Upper lobe of right lung (tissue), 1 donor: ENCODE measurements at regions not wholly inside any gene's neighbourhood (a gene's known extent, or its start where the extent isn't known, plus 50 kb on each side); places are given as distances from the start of the nearest gene placed in this dataset.

Experiments used
- ATAC-seq: fragments of 200-7000 bp; cut with Tn5 transposase; one replicate; pipeline ENCODE4 v1.9.1; 2020; ENCODE audit warnings: mild to moderate bottlenecking, moderate library complexity
- DNase-seq: peaks from one replicate; pipeline ENCODE4 v3.0.0-alpha.2; 2020
- H3K27ac ChIP-seq: fragments of 200-600 bp; one replicate; pipeline ENCODE4 v1.8.0; 2022
- H3K27me3 ChIP-seq: fragments of 200-600 bp; one replicate; pipeline ENCODE4 v1.8.0; 2022; ENCODE audit warnings: mild to moderate bottlenecking
- H3K36me3 ChIP-seq: fragments of 200-600 bp; one replicate; pipeline ENCODE4 v1.8.0; 2022
- H3K4me1 ChIP-seq: fragments of 200-600 bp; one replicate; pipeline ENCODE4 v1.8.0; 2022
- H3K4me3 ChIP-seq: fragments of 200-600 bp; one replicate; pipeline ENCODE4 v1.8.0; 2022; ENCODE audit warnings: mild to moderate bottlenecking
- H3K9me3 ChIP-seq: fragments of 200-600 bp; one replicate; pipeline ENCODE4 v1.8.0; 2022
- CTCF ChIP-seq: fragments of 200-600 bp; IDR thresholded peaks from one replicate; pipeline ENCODE4 v1.8.0; 2022; ENCODE audit warnings: antibody characterized with exemption
- intact Hi-C: fragments of 100-400 bp; cut with DNase I; formaldehyde crosslinking; loops from one replicate; pipeline ENCODE4 v1.11.0; 2022
- donor health status: DM: no; HTN: yes; CAD: no; lungs with severe emphysema.

GRCh38 chr7:115689941-115690340 lies 340.6 kb downstream of the TFEC start:
- Histone ChIP-seq H3K27me3 (no peaks in the 10 kb centered on the region), H3K4me1 (no peaks in the 10 kb centered on the region), H3K9me3 (no peaks in the 10 kb centered on the region), H3K4me3 (no peak overlapping the region), H3K27ac (no peak overlapping the region), H3K36me3 (no peaks in the 10 kb centered on the region)
- DNase-seq: no peak
- intact Hi-C loops: no loop called here
- no peak for TF ChIP-seq CTCF
- no peak for ATAC-seq

- H3K4me3 ChIP-seq: no peak overlapping the region
- H3K36me3 ChIP-seq: no peaks in the 10 kb centered on the region
- intact Hi-C loops: no loop called here
- ATAC-seq (no peak), DNase-seq (no peak)
- no peaks in the 10 kb centered on the region for H3K27me3 ChIP-seq
- peaks cover 2% of the 10 kb centered on the region for H3K4me1 ChIP-seq
- H3K27ac ChIP-seq: no peak overlapping the region
- H3K9me3 ChIP-seq: no peaks in the 10 kb centered on the region
- TF ChIP-seq CTCF: no peak
Observed at GRCh38 chr7:115683093-115683492, 347.5 kb downstream of the TFEC start.

DNA sequence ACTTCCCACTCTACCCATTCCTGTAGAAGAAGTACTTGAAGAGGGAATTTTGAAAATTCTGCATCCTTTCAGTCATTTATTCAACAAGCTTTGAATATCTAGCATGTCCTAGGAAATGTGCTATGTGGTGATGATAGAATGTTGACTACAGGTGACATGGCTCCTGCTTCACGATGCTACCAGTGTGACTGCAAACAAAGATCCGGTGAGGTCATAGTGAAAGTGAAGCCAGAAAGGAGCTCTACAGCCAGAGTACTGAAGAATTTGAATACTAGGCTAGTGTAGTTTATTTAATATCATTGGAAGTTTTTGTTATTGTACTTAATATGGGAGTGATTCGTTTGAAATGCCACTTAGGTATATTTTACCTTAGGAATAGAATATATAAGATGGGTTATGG lies 348.1 kb downstream of the TFEC start:
- intact Hi-C loops: no loop called here
- H3K4me1 ChIP-seq: peaks cover 4% of the 10 kb centered on the region
- no peak overlapping the region for H3K4me3 ChIP-seq
- H3K27ac ChIP-seq: no peak overlapping the region
- DNase-seq (no peak), ATAC-seq (no peak)
- no peaks in the 10 kb centered on the region for H3K27me3 ChIP-seq
- H3K36me3 ChIP-seq: no peaks in the 10 kb centered on the region
- no peak for TF ChIP-seq CTCF
- H3K9me3 ChIP-seq: no peaks in the 10 kb centered on the region

- Histone ChIP-seq H3K27me3 (no peaks in the 10 kb centered on the region), H3K4me1 (peaks cover 4% of the 10 kb centered on the region), H3K27ac (no peak overlapping the region), H3K36me3 (no peaks in the 10 kb centered on the region), H3K4me3 (no peak overlapping the region), H3K9me3 (no peaks in the 10 kb centered on the region)
- intact Hi-C loops: no loop called here
- no peak for TF ChIP-seq CTCF
- DNase-seq (no peak), ATAC-seq (no peak)
Observed at GRCh38 chr7:115680921-115681320, 349.6 kb downstream of the TFEC start.

DNA sequence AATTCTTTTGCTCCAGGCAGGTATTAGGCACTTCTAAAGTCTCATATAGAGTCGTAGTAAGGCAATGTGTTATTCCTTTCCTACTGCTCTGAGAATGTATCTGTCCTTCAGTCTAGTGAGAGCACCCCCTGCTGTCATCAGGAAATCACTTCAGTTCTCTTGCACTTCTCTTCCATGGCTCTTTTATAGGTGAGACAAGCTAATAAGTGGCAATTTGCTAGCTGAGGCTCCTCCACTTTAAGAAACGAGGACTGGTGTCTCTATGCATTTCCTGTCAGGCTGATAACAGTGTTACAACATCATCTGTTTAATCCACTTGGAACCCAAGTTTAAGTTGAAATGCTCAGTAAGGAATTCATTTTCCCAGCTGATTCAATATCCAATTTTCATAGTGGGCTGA lies 350.6 kb downstream of the TFEC start:
- DNase-seq (no peak), ATAC-seq (peak; percentile 71)
- Histone ChIP-seq H3K4me3 (no peak overlapping the region), H3K9me3 (no peaks in the 10 kb centered on the region), H3K4me1 (peaks cover 4% of the 10 kb centered on the region), H3K27ac (no peak overlapping the region), H3K27me3 (no peaks in the 10 kb centered on the region), H3K36me3 (no peaks in the 10 kb centered on the region)
- intact Hi-C loops: no loop called here
- peak; percentile 42 for TF ChIP-seq CTCF

DNA sequence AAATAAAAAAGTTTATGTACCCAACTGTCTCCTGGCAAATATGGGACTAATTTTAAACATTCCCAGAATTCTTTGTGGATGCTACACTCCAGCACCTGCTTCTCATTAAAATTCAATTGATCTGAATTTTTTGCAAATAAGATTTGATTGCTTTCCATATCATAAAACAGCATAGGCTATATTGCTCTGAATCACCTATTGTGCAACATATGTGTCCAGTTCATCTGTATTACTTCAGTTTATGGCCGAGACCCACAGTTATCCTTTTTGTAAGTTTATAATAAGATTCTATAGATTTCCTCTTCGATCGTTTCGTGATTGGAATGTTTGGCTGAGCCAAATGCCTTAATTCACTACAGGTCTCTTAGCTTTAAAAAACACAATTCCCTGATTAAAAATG lies 351.1 kb downstream of the TFEC start:
- no peaks in the 10 kb centered on the region for H3K27me3 ChIP-seq
- H3K4me3 ChIP-seq: no peak overlapping the region
- H3K27ac ChIP-seq: no peak overlapping the region
- no peaks in the 10 kb centered on the region for H3K9me3 ChIP-seq
- TF ChIP-seq CTCF: no peak
- DNase-seq: no peak
- peaks cover 4% of the 10 kb centered on the region for H3K4me1 ChIP-seq
- ATAC-seq: no peak
- intact Hi-C loops: no loop called here
- H3K36me3 ChIP-seq: no peaks in the 10 kb centered on the region
